SIG-M5 treated with dmso at 0.1 percent for 504 hours (cell line): ENCODE measurements at regions not wholly inside any gene's neighbourhood (a gene's known extent, or its start where the extent isn't known, plus 50 kb on each side); places are given as distances from the start of the nearest gene placed in this dataset.

ENCODE experiments used
- DNase-seq: peaks from one replicate; lab custom pipeline; 2025; ENCODE audit not compliant: unreplicated experiment; lab: John Stamatoyannopoulos, UW

GRCh38 chr20:40978761-40979160 is 49.9 kb upstream of the TOP1 start:
- DNase-seq = no peak
